ENCODE measurements at regions not wholly inside any gene's neighbourhood (a gene's known extent, or its start where the extent isn't known, plus 50 kb on each side); places are given as distances from the start of the nearest gene placed in this dataset.

- TF ChIP-seq CTCF (IDR thresholded peaks at IDR 0.05) (no peak), POLR2A (IDR thresholded peaks at IDR 0.05) (no peak)
Measured at GRCh38 chr2:221857719-221858118, 285.6 kb upstream of the EPHA4 start.

Measured in vagina (tissue), 2 donors.